BE2C (cell line): ENCODE measurements at regions not wholly inside any gene's neighbourhood (a gene's known extent, or its start where the extent isn't known, plus 50 kb on each side); places are given as distances from the start of the nearest gene placed in this dataset.

ENCODE experiments used
- DNase-seq: peaks from one replicate; pipeline ENCODE4 v3.0.0-alpha.2; 2020
- H3K27me3 ChIP-seq: fragments of 250-450 bp; sonication (Bioruptor Pico); 2 replicates; pipeline ENCODE4 v1.5.1; 2020; ENCODE audit warnings: mild to moderate bottlenecking
- H3K36me3 ChIP-seq: fragments of 250-450 bp; sonication (Bioruptor Pico); 2 replicates; pipeline ENCODE4 v1.5.1; 2020; ENCODE audit warnings: mild to moderate bottlenecking
- H3K4me1 ChIP-seq: fragments of 250-450 bp; sonication (Bioruptor Pico); 2 replicates; pipeline ENCODE4 v1.5.1; 2020
- H3K4me3 ChIP-seq: 2 replicates; pipeline ENCODE4 v1.5.1; 2011; ENCODE audit warnings: low read depth, low read length
- H3K9me3 ChIP-seq: fragments of 250-450 bp; sonication (Bioruptor Pico); 2 replicates; pipeline ENCODE4 v1.5.1; 2020
- TF ChIP-seq, protein P1 (sequence below): IDR thresholded peaks from 2 replicates; pipeline ENCODE4 v1.5.1; 2012; ENCODE audit warnings: mild to moderate bottlenecking, low read depth, low read length

GRCh38 chr2:48838029-48838428 is 82.5 kb upstream of the LHCGR start:
- Histone ChIP-seq H3K27me3 (no peaks in the 10 kb centered on the region), H3K4me3 (no peak overlapping the region), H3K4me1 (no peaks in the 10 kb centered on the region), H3K36me3 (no peaks in the 10 kb centered on the region), H3K9me3 (no peaks in the 10 kb centered on the region)
- DNase-seq = no peak
- TF ChIP-seq, protein P1, sequence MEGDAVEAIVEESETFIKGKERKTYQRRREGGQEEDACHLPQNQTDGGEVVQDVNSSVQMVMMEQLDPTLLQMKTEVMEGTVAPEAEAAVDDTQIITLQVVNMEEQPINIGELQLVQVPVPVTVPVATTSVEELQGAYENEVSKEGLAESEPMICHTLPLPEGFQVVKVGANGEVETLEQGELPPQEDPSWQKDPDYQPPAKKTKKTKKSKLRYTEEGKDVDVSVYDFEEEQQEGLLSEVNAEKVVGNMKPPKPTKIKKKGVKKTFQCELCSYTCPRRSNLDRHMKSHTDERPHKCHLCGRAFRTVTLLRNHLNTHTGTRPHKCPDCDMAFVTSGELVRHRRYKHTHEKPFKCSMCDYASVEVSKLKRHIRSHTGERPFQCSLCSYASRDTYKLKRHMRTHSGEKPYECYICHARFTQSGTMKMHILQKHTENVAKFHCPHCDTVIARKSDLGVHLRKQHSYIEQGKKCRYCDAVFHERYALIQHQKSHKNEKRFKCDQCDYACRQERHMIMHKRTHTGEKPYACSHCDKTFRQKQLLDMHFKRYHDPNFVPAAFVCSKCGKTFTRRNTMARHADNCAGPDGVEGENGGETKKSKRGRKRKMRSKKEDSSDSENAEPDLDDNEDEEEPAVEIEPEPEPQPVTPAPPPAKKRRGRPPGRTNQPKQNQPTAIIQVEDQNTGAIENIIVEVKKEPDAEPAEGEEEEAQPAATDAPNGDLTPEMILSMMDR = no peak

DNA sequence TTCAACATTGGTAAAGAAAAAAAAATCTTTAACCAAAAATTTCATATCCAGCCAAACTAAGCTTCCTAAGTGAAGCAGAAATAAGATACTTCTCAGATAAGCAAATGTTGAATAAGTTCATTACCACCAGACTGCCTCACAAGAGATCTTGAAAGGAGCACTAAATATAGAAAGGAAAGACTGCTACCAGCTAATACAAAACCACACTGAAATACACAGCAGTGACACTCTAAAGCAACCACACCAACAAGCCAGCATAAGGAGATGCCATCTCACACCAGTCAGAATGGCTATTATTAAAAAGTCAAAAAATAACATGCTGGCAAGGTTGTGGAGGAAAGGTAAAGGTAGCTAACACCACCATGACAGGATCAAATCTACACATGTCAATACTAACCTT is 74.0 kb upstream of the LHCGR start:
- Histone ChIP-seq H3K36me3 (no peaks in the 10 kb centered on the region), H3K4me1 (no peaks in the 10 kb centered on the region), H3K9me3 (no peaks in the 10 kb centered on the region), H3K27me3 (no peaks in the 10 kb centered on the region), H3K4me3 (no peak overlapping the region)
- TF ChIP-seq, protein P1 = no peak
- DNase-seq = no peak

DNA sequence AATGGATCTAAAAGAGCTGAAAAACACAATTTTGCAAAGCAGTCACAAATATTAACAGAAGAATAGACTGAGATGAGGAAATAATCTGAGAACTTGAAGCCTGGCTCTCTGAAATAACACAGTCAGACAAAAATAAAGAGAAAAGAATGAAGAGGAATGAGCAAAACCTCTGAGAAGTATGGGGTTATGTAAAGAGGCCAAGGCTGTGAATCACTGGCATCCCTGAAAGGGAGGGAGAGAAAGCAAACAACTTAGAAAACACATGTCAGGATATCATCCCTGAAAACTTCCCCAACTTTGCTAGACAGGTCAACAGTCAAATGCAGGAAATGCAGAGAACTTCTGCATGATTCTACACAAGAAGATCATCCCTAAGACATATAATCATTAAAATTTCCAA is 73.5 kb upstream of the LHCGR start:
- Histone ChIP-seq H3K4me3 (no peak overlapping the region), H3K36me3 (no peaks in the 10 kb centered on the region), H3K4me1 (no peaks in the 10 kb centered on the region), H3K9me3 (no peaks in the 10 kb centered on the region), H3K27me3 (no peaks in the 10 kb centered on the region)
- TF ChIP-seq, protein P1 = no peak
- DNase-seq = no peak

GRCh38 chr2:48826986-48827385 is 71.5 kb upstream of the LHCGR start:
- TF ChIP-seq, protein P1 = no peak
- Histone ChIP-seq H3K27me3 (no peaks in the 10 kb centered on the region), H3K4me3 (no peak overlapping the region), H3K9me3 (no peaks in the 10 kb centered on the region), H3K36me3 (no peaks in the 10 kb centered on the region), H3K4me1 (no peaks in the 10 kb centered on the region)
- no peak for DNase-seq

GRCh38 chr2:48824116-48824515 is 68.6 kb upstream of the LHCGR start:
- no peak for DNase-seq
- Histone ChIP-seq H3K9me3 (no peaks in the 10 kb centered on the region), H3K27me3 (no peaks in the 10 kb centered on the region), H3K4me3 (no peak overlapping the region), H3K4me1 (no peaks in the 10 kb centered on the region), H3K36me3 (no peaks in the 10 kb centered on the region)
- TF ChIP-seq, protein P1 = no peak

GRCh38 chr2:48819206-48819735 is 63.7 kb upstream of the LHCGR start:
- H3K27me3 ChIP-seq = no peaks in the 10 kb centered on the region
- H3K4me3 ChIP-seq = no peak overlapping the region
- no peaks in the 10 kb centered on the region for H3K9me3 ChIP-seq
- no peaks in the 10 kb centered on the region for H3K4me1 ChIP-seq
- no peaks in the 10 kb centered on the region for H3K36me3 ChIP-seq
- no peak for DNase-seq
- TF ChIP-seq, protein P1 = no peak
